H9 (cell line): ENCODE measurements at regions not wholly inside any gene's neighbourhood (a gene's known extent, or its start where the extent isn't known, plus 50 kb on each side); places are given as distances from the start of the nearest gene placed in this dataset.

Source experiments
- DNase-seq: peaks from one replicate; pipeline ENCODE4 v3.0.0-alpha.2; 2017
- H2AFZ ChIP-seq: one replicate; pipeline ENCODE4 v1.6.1; 2013; ENCODE audit warnings: mild to moderate bottlenecking, low read length, control low read depth, moderate library complexity
- H2AK5ac ChIP-seq: 2 replicates; pipeline ENCODE4 v1.6.1; 2013; ENCODE audit warnings: low read length, control low read depth, mixed read lengths; ENCODE audit not compliant: insufficient read length
- H2BK120ac ChIP-seq: one replicate; pipeline ENCODE4 v1.6.1; 2013; ENCODE audit warnings: low read depth, mild to moderate bottlenecking, low read length, control low read depth, inconsistent platforms; ENCODE audit not compliant: poor library complexity, severe bottlenecking
- H2BK12ac ChIP-seq: 2 replicates; pipeline ENCODE4 v1.6.1; 2013; ENCODE audit warnings: low read length, control low read depth, mixed read lengths, low read depth; ENCODE audit not compliant: insufficient read length
- H2BK15ac ChIP-seq: 2 replicates; pipeline ENCODE4 v1.6.1; 2013; ENCODE audit warnings: low read depth, low read length, control low read depth
- H2BK20ac ChIP-seq: one replicate; pipeline ENCODE4 v1.6.1; 2013; ENCODE audit warnings: low read depth, mild to moderate bottlenecking, low read length, control low read depth, inconsistent platforms; ENCODE audit not compliant: poor library complexity, severe bottlenecking
- H2BK5ac ChIP-seq: 2 replicates; pipeline ENCODE4 v1.6.1; 2013; ENCODE audit warnings: low read length, control low read depth, mixed read lengths; ENCODE audit not compliant: insufficient read length
- H3K14ac ChIP-seq: 2 replicates; pipeline ENCODE4 v1.6.1; 2013; ENCODE audit warnings: low read length, control low read depth; ENCODE audit not compliant: insufficient read depth
- H3K18ac ChIP-seq: 2 replicates; pipeline ENCODE4 v1.6.1; 2013; ENCODE audit warnings: low read depth, mild to moderate bottlenecking, mixed read lengths, low read length, control low read depth; ENCODE audit not compliant: insufficient read length
- H3K23ac ChIP-seq: 2 replicates; pipeline ENCODE4 v1.6.1; 2013; ENCODE audit warnings: low read length, control low read depth, mixed read lengths, low read depth; ENCODE audit not compliant: insufficient read length
- H3K23me2 ChIP-seq: 2 replicates; pipeline ENCODE4 v1.6.1; 2013; ENCODE audit warnings: low read depth, mild to moderate bottlenecking, mixed read lengths, low read length, control low read depth; ENCODE audit not compliant: insufficient read length, poor library complexity, severe bottlenecking
- H3K27ac ChIP-seq: 2 replicates; pipeline ENCODE4 v1.5.1; 2013; ENCODE audit warnings: low read length, control low read depth, mixed read lengths, low read depth; ENCODE audit not compliant: insufficient read length
- H3K27me3 ChIP-seq: 2 replicates; pipeline ENCODE4 v1.6.1; 2013; ENCODE audit warnings: low read length, control low read depth, inconsistent platforms; ENCODE audit not compliant: insufficient read depth
- H3K4ac ChIP-seq: 2 replicates; pipeline ENCODE4 v1.6.1; 2013; ENCODE audit warnings: low read depth, mild to moderate bottlenecking, control low read depth, inconsistent platforms, low read length, moderate library complexity
- H3K4me1 ChIP-seq: 2 replicates; pipeline ENCODE4 v1.6.1; 2013; ENCODE audit warnings: low read length, control low read depth, inconsistent platforms; ENCODE audit not compliant: insufficient read depth
- H3K4me2 ChIP-seq: 2 replicates; pipeline ENCODE4 v1.6.1; 2013; ENCODE audit warnings: low read length, control low read depth, mixed read lengths; ENCODE audit not compliant: insufficient read length, insufficient read depth
- H3K56ac ChIP-seq: 2 replicates; pipeline ENCODE4 v1.6.1; 2013; ENCODE audit warnings: low read depth, mild to moderate bottlenecking, mixed read lengths, low read length, control low read depth; ENCODE audit not compliant: insufficient read length
- H3K79me1 ChIP-seq: 2 replicates; pipeline ENCODE4 v1.6.1; 2013; ENCODE audit warnings: low read depth, mild to moderate bottlenecking, moderate library complexity, low read length, control low read depth, inconsistent platforms; ENCODE audit not compliant: insufficient read depth, poor library complexity, severe bottlenecking
- H3K79me2 ChIP-seq: 2 replicates; pipeline ENCODE4 v1.6.1; 2013; ENCODE audit warnings: low read length, control low read depth, inconsistent platforms; ENCODE audit not compliant: insufficient read depth
- H3K9ac ChIP-seq: 2 replicates; pipeline ENCODE4 v1.6.1; 2013; ENCODE audit warnings: low read length, control low read depth, mixed read lengths; ENCODE audit not compliant: insufficient read length; ENCODE audit errors: extremely low read depth
- H3K9me3 ChIP-seq: one replicate; pipeline ENCODE4 v1.6.1; 2013; ENCODE audit warnings: low read depth, low read length, inconsistent platforms; ENCODE audit not compliant: control insufficient read depth
- H3T11ph ChIP-seq: one replicate; pipeline ENCODE4 v1.6.1; 2013; ENCODE audit warnings: mild to moderate bottlenecking, low read length, control low read depth, inconsistent platforms
- H4K20me1 ChIP-seq: one replicate; pipeline ENCODE4 v1.6.1; 2013; ENCODE audit not compliant: control insufficient read depth, insufficient read length, insufficient read depth
- H4K5ac ChIP-seq: 2 replicates; pipeline ENCODE4 v1.6.1; 2013; ENCODE audit warnings: low read depth, mild to moderate bottlenecking, mixed read lengths, low read length, control low read depth; ENCODE audit not compliant: insufficient read length
- H4K8ac ChIP-seq: replicated peaks from 2 replicates; pipeline ENCODE4 v1.6.1; 2013; ENCODE audit warnings: low read length, control low read depth, mixed read lengths, low read depth; ENCODE audit not compliant: insufficient read length
- H4K91ac ChIP-seq: 2 replicates; pipeline ENCODE4 v1.6.1; 2013; ENCODE audit warnings: low read depth, mild to moderate bottlenecking, moderate library complexity, mixed read lengths, low read length, control low read depth; ENCODE audit not compliant: insufficient read length
- H3K27ac Mint-ChIP-seq, 3 experiments: 2 replicates in 2 of 3; 3 replicates in 1 of 3; pipeline ENCODE4 v1.8.0; 2020 to 2021; ENCODE audit warnings: mixed read lengths in 3 of 3, mild to moderate bottlenecking in 1 of 3, moderate library complexity in 1 of 3
- H3K27me3 Mint-ChIP-seq: 2 replicates; pipeline ENCODE4 v1.8.0; 2021; ENCODE audit warnings: low read depth, mild to moderate bottlenecking, moderate library complexity, mixed read lengths
- H3K36me3 Mint-ChIP-seq, 3 experiments: 2 replicates in 2 of 3; 3 replicates in 1 of 3; pipeline ENCODE4 v1.8.0; 2020 to 2021; ENCODE audit warnings: low read depth in 3 of 3, mixed read lengths in 3 of 3; ENCODE audit not compliant: insufficient read depth in 1 of 3
- H3K4me1 Mint-ChIP-seq, 2 experiments: 2 replicates each; pipeline ENCODE4 v1.8.0; 2020; ENCODE audit warnings: mixed read lengths in 2 of 2
- H3K4me3 Mint-ChIP-seq, 2 experiments: 2 replicates in 1 of 2; 3 replicates in 1 of 2; pipeline ENCODE4 v1.8.0; 2020 to 2021; ENCODE audit warnings: mild to moderate bottlenecking in 2 of 2, mixed read lengths in 2 of 2, moderate library complexity in 1 of 2
- H3K9me3 Mint-ChIP-seq, 2 experiments: 2 replicates in 1 of 2; 3 replicates in 1 of 2; pipeline ENCODE4 v1.8.0; 2020; ENCODE audit warnings: mild to moderate bottlenecking in 2 of 2, mixed read lengths in 2 of 2, moderate library complexity in 1 of 2
- WGBS: extraction: QIAGEN DNeasy Blood & Tissue Kit; methylation state at CpG from one replicate; pipeline ENCODE4 v1.1.7; 2013; ENCODE audit warnings: missing lambda C conversion rate, low lambda C conversion rate, mixed read lengths; ENCODE audit not compliant: insufficient read length; ENCODE audit errors: extremely low coverage; 5-methylcytosine and 5-hydroxymethylcytosine counted together
- TF ChIP-seq, protein P1 (sequence below): fragments of 200-600 bp; sonication (generic); conservative IDR thresholded peaks from 3 replicates; pipeline ENCODE4 v1.8.0; 2021; ENCODE audit warnings: antibody characterized with exemption, mild to moderate bottlenecking

DNA sequence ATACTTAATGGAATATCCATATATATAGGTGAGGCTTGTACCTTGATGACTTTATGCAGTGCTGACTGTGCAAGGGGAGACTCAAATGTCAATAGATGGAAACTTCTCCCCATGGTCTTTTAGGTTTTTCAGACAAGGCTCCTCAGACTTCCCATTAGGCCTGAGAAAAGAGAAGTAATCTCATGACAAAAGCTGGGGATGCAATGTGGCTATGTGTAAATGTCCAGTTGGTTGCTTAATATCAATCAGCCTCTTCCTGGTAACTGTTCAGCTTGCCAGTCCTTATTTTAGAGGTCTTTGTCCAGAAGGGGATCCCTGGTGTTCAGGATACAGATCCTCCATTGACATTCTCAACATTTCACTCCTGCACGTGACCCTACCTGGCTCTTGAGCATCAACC lies 621.1 kb upstream of the CDH18 start:
- no peak overlapping the region for H3K56ac ChIP-seq
- no peak overlapping the region for H3K9ac ChIP-seq
- TF ChIP-seq, protein P1, sequence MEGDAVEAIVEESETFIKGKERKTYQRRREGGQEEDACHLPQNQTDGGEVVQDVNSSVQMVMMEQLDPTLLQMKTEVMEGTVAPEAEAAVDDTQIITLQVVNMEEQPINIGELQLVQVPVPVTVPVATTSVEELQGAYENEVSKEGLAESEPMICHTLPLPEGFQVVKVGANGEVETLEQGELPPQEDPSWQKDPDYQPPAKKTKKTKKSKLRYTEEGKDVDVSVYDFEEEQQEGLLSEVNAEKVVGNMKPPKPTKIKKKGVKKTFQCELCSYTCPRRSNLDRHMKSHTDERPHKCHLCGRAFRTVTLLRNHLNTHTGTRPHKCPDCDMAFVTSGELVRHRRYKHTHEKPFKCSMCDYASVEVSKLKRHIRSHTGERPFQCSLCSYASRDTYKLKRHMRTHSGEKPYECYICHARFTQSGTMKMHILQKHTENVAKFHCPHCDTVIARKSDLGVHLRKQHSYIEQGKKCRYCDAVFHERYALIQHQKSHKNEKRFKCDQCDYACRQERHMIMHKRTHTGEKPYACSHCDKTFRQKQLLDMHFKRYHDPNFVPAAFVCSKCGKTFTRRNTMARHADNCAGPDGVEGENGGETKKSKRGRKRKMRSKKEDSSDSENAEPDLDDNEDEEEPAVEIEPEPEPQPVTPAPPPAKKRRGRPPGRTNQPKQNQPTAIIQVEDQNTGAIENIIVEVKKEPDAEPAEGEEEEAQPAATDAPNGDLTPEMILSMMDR: no peak
- no peak overlapping the region for H2BK120ac ChIP-seq
- peaks cover 0 to 4% (median 3%) of the 10 kb centered on the region in 3 experiments; a peak in 4 of 7 replicates for H3K36me3 Mint-ChIP-seq
- H3K79me1 ChIP-seq: no peaks in the 10 kb centered on the region
- H4K5ac ChIP-seq: no peak overlapping the region
- no peak overlapping the region for H3K14ac ChIP-seq
- H4K91ac ChIP-seq: no peak overlapping the region
- no peak for DNase-seq
- H2BK12ac ChIP-seq: no peak overlapping the region
- H3K4me3 Mint-ChIP-seq: no peak overlapping the region
- H3K27ac ChIP-seq: no peak overlapping the region
- H3K4me1 Mint-ChIP-seq: peaks cover 15 to 18% of the 10 kb centered on the region in 2 experiments
- H3K23ac ChIP-seq: no peak overlapping the region
- H3K18ac ChIP-seq: no peak overlapping the region
- H2BK20ac ChIP-seq: no peak overlapping the region
- H3K27ac Mint-ChIP-seq: no peak overlapping the region
- H3K4me2 ChIP-seq: no peak overlapping the region
- no peaks in the 10 kb centered on the region; the same call in 1 of the 2 replicates for H3K4me1 ChIP-seq
- no peak overlapping the region for H2BK15ac ChIP-seq
- H3K9me3 ChIP-seq: no peaks in the 10 kb centered on the region
- no peak overlapping the region for H4K8ac ChIP-seq
- no peak overlapping the region for H2AFZ ChIP-seq
- no CpG with 5 or more reads among the region's 1 CpG for WGBS
- H3T11ph ChIP-seq: no peak overlapping the region
- H2AK5ac ChIP-seq: no peak overlapping the region
- H3K27me3 Mint-ChIP-seq: no peaks in the 10 kb centered on the region; the same call in 1 of the 2 replicates
- H4K20me1 ChIP-seq: no peaks in the 10 kb centered on the region
- no peaks in the 10 kb centered on the region for H3K23me2 ChIP-seq
- H3K27me3 ChIP-seq: no peaks in the 10 kb centered on the region
- no peak overlapping the region for H2BK5ac ChIP-seq
- H3K4ac ChIP-seq: no peak overlapping the region
- H3K9me3 Mint-ChIP-seq: peaks cover 0 to 4% of the 10 kb centered on the region in 2 experiments; a peak in 3 of 5 replicates
- H3K79me2 ChIP-seq: no peaks in the 10 kb centered on the region
